ENCODE measurements at regions not wholly inside any gene's neighbourhood (a gene's known extent, or its start where the extent isn't known, plus 50 kb on each side); places are given as distances from the start of the nearest gene placed in this dataset.

GRCh38 chr2:122007126-122007525 lies 251.7 kb downstream of the TSN start:
- no peak for ATAC-seq (ENCODE audit: insufficient read depth, low FRiP score)
- no peaks in the 10 kb centered on the region for H3K27me3 ChIP-seq (ENCODE audit: control insufficient read depth in 3 of 3, insufficient read depth in 3 of 3, low read length in 2 of 3)
- no peak for TF ChIP-seq CTCF (IDR thresholded peaks at IDR 0.05; ENCODE audit: control extremely low read depth, extremely low read depth)
- no peak overlapping the region for H3K4me3 ChIP-seq
- no peak overlapping the region for H3K27ac ChIP-seq (ENCODE audit: low read depth in 1 of 2, low read length in 1 of 2)
- no peak overlapping the region for H3K9ac ChIP-seq (ENCODE audit: insufficient read depth in 1 of 2, low read length in 2 of 2)
- no peaks in the 10 kb centered on the region for H3K9me3 ChIP-seq (ENCODE audit: control insufficient read depth in 4 of 4, insufficient read depth in 3 of 4, low read length in 3 of 4)
- H3K4me1 ChIP-seq (ENCODE audit: control insufficient read depth in 5 of 5, insufficient read depth in 5 of 5, low read length in 5 of 5), result peaks cover 0 to 51% (median 9%) of the 10 kb centered on the region in 5 donors
- DNase-seq, result peak; percentile 90 to 96 (median 96)
- 73 to 84% methylated on average over 5 of the region's 5 CpGs for WGBS, 2 donors
- no peaks in the 10 kb centered on the region for H3K36me3 ChIP-seq (ENCODE audit: control insufficient read depth in 4 of 4, insufficient read depth in 4 of 4, low read length in 4 of 4)

- H3K9ac ChIP-seq (ENCODE audit: insufficient read depth in 1 of 2, low read length in 2 of 2), result no peak overlapping the region
Observed at GRCh38 chr2:122007577-122007976, 252.1 kb downstream of the TSN start.

GRCh38 chr2:122009561-122009960 lies 254.1 kb downstream of the TSN start:
- 33 to 43% methylated on average over 3 of the region's 3 CpGs for WGBS, 2 donors
- no peak overlapping the region for H3K4me3 ChIP-seq
- H3K27ac ChIP-seq (ENCODE audit: low read depth in 1 of 2, low read length in 1 of 2), result no peak overlapping the region
- no peak for TF ChIP-seq CTCF (IDR thresholded peaks at IDR 0.05; ENCODE audit: control extremely low read depth, extremely low read depth)
- H3K36me3 ChIP-seq (ENCODE audit: control insufficient read depth in 4 of 4, insufficient read depth in 4 of 4, low read length in 4 of 4), result no peaks in the 10 kb centered on the region
- DNase-seq, result peak; percentile 42 to 60 (median 49)
- no peak for ATAC-seq (ENCODE audit: insufficient read depth, low FRiP score)
- no peak overlapping the region for H3K9ac ChIP-seq (ENCODE audit: insufficient read depth in 1 of 2, low read length in 2 of 2)
- H3K27me3 ChIP-seq (ENCODE audit: control insufficient read depth in 3 of 3, insufficient read depth in 3 of 3, low read length in 2 of 3), result no peaks in the 10 kb centered on the region
- peaks cover 0 to 47% (median 9%) of the 10 kb centered on the region in 5 donors for H3K4me1 ChIP-seq (ENCODE audit: control insufficient read depth in 5 of 5, insufficient read depth in 5 of 5, low read length in 5 of 5)
- no peaks in the 10 kb centered on the region for H3K9me3 ChIP-seq (ENCODE audit: control insufficient read depth in 4 of 4, insufficient read depth in 3 of 4, low read length in 3 of 4)

More at GRCh38 chr2:122007577-122007976, 252.1 kb downstream of the TSN start:
- Histone ChIP-seq H3K9me3 (ENCODE audit: control insufficient read depth in 4 of 4, insufficient read depth in 3 of 4, low read length in 3 of 4) (no peaks in the 10 kb centered on the region), H3K4me3 (no peak overlapping the region), H3K4me1 (ENCODE audit: control insufficient read depth in 5 of 5, insufficient read depth in 5 of 5, low read length in 5 of 5) (peaks cover 0 to 52% (median 9%) of the 10 kb centered on the region in 5 donors), H3K27ac (ENCODE audit: low read depth in 1 of 2, low read length in 1 of 2) (no peak overlapping the region), H3K36me3 (ENCODE audit: control insufficient read depth in 4 of 4, insufficient read depth in 4 of 4, low read length in 4 of 4) (no peaks in the 10 kb centered on the region), H3K27me3 (ENCODE audit: control insufficient read depth in 3 of 3, insufficient read depth in 3 of 3, low read length in 2 of 3) (no peaks in the 10 kb centered on the region)
- 82 to 92% methylated on average over 5 of the region's 5 CpGs for WGBS, 2 donors
- ATAC-seq (ENCODE audit: insufficient read depth, low FRiP score) (no peak), DNase-seq (no peak)
- no peak for TF ChIP-seq CTCF (IDR thresholded peaks at IDR 0.05; ENCODE audit: control extremely low read depth, extremely low read depth)
